ENCODE measurements at regions not wholly inside any gene's neighbourhood (a gene's known extent, or its start where the extent isn't known, plus 50 kb on each side); places are given as distances from the start of the nearest gene placed in this dataset.

DNA sequence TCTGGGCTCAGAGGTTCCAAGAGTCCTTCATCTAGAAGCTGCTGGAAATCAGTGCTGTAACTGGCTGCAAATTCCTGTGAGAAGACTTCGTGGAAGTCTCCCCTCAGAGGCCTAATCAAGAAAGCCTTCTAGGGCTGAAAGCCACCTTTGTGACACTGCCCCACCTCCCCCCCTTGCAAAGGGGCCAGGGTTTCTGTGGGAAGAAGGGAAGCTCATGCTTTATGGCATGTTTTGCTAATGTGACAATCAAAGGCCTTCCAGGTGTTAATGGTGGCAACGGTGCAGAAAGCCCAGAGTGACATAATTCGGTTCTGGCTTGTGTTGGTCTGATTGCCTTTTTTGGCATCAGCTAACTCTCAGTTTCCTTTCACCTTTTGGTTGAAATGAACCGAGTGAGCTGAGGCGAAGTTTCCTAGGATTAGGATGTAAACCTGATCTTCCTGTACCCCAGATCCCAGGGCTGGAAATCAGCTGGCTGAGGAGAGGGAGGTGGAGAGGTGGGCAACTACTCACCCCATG is 126.9 kb upstream of the TRIB2 start:
- TF ChIP-seq CTCF (IDR thresholded peaks at IDR 0.05) (no peak), POLR2A (IDR thresholded peaks at IDR 0.05) (no peak)

All from right lobe of liver (tissue), 4 donors.